ENCODE measurements at regions not wholly inside any gene's neighbourhood (a gene's known extent, or its start where the extent isn't known, plus 50 kb on each side); places are given as distances from the start of the nearest gene placed in this dataset.

- DNase-seq = no peak
Observed at GRCh38 chr1:68551459-68551858, 54.6 kb upstream of the DEPDC1 start.

DNA sequence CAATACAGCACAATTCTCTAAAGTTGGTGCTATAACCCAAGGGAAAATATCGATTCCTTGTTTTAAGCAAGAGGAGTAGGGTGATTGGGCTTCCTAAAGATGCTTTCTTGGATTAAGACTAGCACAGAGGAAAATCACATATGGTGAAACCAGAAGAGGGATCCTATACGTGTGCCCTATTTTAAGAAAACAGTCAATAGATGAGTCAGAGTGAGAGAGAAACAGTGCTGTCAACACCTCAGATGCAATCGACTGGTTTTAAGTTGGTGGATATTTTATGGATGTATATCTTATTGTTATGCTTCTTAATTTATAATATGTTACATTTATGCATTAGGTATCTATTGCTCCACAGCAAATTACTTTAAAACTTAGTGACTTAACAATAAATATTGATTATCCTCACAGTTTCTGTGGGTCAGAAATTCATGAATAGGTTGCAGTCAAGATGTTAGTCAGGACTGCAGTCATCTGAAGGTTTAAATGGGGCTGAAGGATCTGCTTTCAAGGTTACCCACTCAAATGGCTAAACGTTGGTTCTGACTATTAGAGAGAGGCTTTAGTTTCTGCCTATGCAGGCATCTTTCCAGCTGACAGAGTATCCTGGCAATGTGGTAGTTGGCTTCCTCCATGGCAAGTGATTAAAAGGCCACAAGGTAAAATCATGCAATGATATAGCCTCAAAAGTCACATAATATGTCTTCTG, 61.6 kb upstream of the DEPDC1 start:
- peak; percentile 25 for DNase-seq

- no peak for DNase-seq
Observed at GRCh38 chr1:68565923-68566322, 69.0 kb upstream of the DEPDC1 start.

GRCh38 chr1:68570871-68571270, 74.0 kb upstream of the DEPDC1 start:
- peak; percentile 72 for DNase-seq

- DNase-seq = peak; percentile 83
Observed at GRCh38 chr1:68571454-68572235, 74.8 kb upstream of the DEPDC1 start.

- DNase-seq = peak; percentile 91
Observed at GRCh38 chr1:68585351-68585750, 88.5 kb upstream of the DEPDC1 start.

DNA sequence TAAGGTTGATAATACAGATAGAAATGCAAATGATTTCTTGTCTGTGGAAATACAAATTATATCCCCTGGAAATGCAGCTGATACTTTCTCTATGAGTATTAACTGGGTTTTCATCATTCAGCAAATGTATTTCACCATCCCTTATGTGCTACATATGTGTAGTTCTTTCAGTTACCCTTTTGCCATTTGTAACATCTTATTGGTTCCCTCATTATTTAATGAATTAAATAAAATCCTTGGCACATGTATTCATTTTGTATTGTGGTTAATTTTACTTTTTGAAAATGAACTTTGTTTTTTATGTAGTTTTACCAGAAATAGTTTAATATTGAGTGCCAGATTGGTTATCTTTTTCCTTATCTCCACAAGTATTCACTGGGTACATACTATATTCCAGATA, 89.9 kb upstream of the DEPDC1 start:
- DNase-seq = no peak

DNA sequence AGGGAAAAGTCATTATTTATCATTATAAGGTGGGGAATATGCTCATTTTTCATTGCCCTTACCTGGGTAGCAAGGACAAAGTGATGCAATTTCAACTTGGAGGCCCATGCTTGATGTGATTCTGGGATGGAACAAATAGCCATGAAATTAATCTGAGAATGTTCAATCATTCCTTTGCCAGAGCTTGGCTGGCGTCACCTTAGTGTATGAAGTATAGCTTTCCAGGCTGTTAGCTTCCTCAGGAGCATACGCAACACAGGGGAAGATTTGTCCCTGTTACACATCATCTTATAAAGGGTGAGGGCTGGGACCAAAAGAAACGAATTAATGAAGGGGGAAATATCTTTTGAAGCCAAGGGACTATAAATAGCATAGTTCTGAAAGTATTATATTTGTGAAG, 91.4 kb upstream of the DEPDC1 start:
- DNase-seq = no peak

GRCh38 chr1:68590473-68590872, 93.6 kb upstream of the DEPDC1 start:
- DNase-seq = no peak

DNA sequence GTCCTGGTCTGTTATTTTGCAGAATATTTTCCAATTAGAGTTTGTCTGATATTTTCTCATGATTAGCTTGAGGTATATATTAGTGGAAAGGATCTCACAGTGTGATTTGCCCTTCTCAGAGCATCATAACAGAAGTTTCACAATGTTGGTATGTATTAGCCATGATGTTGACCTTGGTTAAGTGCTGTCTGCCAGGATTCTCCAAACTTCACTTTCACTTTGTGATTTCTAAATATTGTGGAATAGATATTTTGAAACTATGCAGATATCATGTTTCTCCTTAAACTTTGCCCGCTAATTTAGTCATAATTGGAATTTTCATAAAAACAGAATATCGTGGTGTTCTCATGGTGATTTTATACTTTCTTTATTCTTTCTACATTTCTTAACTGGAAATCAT, 98.0 kb upstream of the DEPDC1 start:
- no peak for DNase-seq

DNA sequence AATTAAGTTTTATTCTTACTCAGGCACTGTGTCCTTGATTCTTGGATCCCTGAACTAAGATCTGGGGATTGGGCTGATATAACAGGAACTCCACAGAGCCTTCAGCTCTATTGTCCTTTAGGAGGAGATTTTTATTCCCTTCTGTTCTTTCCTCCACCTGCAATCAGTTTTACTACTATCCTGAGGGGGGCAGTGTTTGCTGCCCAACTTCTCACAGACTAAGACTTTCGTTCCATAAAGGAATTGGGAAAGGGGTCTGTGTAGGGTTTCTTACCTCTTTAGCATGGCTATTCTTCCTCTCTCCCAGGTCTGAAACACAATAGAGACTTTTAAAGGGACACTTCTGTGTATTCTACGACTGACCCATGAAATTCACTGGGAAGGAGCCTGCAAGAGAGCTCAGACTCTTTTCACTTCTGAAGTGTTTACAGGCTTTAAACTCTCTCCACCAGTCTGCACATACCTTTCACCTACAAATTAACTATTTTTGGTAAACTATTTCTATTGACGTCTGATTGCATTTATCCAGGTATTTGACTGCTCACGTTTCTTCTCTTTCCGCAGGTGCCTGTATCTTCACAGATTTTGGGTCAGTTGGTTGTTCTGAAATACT, 103.3 kb upstream of the DEPDC1 start:
- DNase-seq = peak; percentile 21

GRCh38 chr1:68608289-68608688, 111.4 kb upstream of the DEPDC1 start:
- no peak for DNase-seq

GRCh38 chr1:68615312-68615711, 118.4 kb upstream of the DEPDC1 start:
- no peak for DNase-seq

DNA sequence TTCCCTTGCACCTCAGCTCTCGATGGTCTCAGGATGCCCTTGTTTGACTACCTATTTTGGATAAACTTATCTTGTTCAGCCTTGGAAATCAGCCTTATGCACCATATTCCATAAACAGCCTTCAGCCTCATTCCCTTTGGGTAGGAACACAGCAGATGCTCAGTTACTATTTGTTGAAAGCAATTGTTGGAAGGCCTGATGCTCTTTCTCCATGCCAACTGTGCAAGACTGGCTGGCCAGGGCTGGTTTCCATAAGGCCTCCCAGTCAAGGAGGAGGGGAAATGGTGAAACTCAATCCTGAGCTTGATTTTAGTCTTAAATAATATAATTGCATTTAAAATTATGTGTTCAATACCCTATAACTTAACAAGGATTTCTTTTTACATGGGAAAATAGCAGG, 121.1 kb upstream of the DEPDC1 start:
- DNase-seq = peak; percentile 78

DNA sequence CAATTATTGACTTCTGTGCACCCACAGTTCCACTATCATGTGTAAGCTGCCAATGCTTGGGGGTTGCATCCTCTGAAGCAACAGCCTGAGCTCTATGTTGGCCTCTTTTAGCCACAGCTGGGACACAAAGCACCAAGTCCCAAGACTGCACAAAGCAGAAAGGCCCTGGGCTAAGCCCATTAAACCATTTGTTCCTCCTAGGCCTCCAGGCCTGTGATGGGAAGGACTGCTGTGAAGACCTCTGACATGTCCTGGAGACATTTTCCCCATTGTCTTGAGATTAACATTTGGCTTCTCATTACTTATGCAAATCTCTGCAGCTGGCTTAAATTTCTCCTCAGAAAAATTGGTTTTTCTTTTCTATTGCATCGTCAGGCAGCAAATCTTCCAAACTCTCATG, 123.7 kb upstream of the DEPDC1 start:
- DNase-seq = no peak

DNA sequence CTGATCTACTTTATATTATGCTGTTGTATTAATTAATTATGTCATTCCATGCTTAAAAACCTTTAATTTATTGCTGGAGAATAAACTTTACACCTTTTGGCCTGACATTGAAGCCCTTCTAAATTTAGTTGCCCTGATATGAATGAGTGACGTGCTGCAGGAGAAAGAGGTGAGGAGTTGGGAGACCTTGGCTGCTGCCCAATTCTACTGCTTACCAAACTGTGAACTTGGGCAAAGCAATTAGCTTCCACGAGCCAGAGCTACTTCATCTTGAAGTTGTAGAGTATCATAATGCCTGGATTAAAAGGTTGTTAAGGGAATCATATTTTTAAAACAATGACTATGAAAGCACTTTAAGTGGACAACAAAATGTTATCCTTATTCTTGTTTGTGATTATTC, 126.8 kb upstream of the DEPDC1 start:
- DNase-seq = peak; percentile 45

- peak; percentile 36 for DNase-seq
Observed at GRCh38 chr1:68624233-68624632, 127.4 kb upstream of the DEPDC1 start.

DNA sequence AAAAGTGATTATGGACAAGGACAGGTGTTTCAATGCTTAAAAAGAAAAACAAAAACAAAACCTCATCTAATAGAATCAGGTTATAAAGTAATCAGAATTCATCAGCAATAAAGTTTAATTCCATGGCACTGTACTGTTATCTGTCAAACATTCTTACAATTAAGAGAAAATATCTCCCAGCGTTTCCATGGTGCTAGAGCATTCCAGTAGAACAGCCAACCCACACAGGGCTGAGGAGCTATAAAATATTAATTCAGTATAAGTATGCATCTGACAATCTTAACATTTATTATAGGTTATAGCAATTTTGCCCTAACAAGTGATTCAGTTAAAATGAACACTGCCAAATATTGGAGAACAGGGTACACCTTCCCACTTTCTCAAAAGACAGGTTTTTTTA, 128.7 kb upstream of the DEPDC1 start:
- DNase-seq = no peak

DNA sequence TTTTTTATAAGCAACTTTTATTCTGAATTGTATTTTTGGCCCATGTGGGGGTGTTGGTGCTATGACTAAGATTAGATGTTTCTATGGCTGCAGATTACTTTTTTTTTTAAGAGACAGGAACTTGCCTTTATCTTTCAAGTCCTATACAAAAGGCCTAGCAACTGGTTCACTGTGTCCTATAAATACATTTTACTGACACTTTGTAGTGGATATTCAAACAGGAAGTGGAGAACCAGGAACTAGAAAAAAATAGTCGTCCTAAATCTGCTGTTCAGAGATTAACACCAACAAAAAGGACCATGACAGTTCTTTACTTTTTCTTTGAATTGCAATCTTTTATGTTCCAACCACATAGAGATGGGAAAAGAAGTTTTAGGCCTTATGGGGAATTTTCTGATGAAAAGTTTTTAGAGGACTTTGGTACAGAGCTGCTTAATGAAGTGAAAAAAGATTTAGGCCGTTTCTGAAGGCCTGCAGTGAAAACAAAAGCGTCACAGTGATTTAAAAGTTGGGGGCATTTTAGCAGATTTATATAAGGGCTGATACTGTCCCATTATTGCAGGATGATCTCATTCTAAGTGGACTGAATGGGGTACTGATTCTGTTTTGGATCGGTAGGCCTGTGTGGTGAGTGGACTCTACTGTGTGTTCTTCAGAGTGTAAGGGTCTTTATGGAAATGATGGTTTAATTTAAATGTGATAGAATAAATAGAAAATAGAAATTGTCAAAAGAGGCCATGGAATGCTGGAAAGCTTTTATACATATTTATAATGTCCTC, 136.4 kb upstream of the DEPDC1 start:
- no peak for DNase-seq

- DNase-seq = no peak
Observed at GRCh38 chr1:68644504-68644903, 147.6 kb upstream of the DEPDC1 start.

- DNase-seq = no peak
Observed at GRCh38 chr1:68651115-68651514, 154.2 kb upstream of the DEPDC1 start.

DNA sequence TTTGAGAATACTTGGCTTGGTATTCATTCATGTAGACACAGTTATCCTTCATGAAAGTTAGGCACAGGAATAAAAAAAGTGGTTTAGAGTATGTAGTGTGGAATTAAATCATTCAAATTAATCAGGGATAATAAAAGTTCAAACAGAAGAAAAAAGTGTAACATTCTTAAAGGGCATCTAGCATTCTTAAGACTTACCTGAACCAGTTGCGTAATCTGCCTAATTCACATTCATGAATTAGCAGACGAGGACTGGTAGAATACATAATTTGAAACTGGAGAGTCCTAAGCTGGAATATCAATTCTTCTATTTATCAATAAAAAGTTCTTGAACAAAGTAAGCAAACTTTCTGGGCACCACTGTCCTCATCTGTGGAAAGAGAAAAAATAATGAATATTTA, 157.0 kb upstream of the DEPDC1 start:
- DNase-seq = no peak

- no peak for DNase-seq
Observed at GRCh38 chr1:68673771-68674170, 176.9 kb upstream of the DEPDC1 start.
